HG03354 (cell line): ENCODE measurements at regions not wholly inside any gene's neighbourhood (a gene's known extent, or its start where the extent isn't known, plus 50 kb on each side); places are given as distances from the start of the nearest gene placed in this dataset.
"Not testable (repeated sequence)": the region's sequence is repeated elsewhere in the genome, so short reads cannot be mapped to it uniquely, and the experiment has no call there.

Experiments used
- ATAC-seq: cut with Tn5 transposase; IDR thresholded peaks from one replicate; pipeline ENCODE4 v1.9.1; 2021; ENCODE audit warnings: mild to moderate bottlenecking; ENCODE audit not compliant: unreplicated experiment, poor library complexity, severe bottlenecking

DNA sequence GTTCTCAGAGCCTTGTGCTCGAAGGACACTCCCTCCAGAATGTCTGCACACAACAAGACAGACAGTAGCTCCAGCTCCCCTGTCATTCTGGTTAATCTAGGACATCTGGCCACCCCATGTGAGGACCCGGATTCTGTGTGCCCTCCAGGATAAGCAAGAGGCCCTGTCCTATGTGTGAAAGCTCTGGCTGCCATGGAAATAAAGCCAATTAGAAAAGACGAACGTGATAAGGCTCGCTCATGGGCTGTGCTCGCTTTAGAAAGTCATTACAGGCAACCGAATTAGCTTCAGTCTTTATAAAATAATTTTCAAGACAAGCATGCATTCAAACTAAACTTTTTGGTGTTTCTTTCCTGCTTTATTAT lies 263.4 kb downstream of the INHBA start:
- ATAC-seq, result no peak

DNA sequence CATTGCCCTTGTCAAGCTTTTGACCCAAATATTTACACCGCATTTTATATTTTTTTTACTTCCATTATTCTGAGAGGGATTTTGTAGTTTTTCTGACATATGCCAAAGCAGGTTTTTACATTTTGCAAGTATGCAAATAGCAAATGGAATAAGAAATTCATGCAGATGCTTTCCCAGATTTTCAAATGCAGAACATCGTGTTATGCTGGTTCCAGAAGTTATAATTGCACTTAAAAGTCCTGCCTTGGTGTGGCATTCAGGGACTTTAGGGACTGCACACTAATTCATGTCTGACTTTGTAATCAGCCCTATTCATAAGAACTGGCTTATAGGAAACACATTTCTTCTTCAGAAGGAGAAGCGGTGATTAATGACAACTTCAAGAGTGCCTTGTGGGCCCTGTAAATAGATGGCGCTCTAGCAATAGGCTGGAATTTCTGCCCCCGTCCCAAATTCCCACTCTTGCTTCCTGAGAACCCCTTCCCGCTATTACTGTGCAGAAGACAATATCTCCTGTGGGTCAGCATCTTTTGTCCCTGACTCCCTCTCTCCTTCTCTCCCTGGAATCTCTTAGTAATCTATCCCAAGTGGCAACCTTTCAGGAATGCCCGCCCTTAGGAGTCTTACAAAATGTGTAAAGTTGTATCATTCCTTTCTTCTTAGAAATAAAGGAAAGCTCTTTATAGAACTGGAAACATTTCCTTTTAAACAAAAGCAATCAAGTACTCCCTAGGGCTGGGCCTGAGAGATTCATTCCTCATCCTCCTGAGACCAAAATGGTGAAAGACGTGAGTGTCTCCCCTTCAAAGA lies 264.0 kb downstream of the INHBA start:
- no peak for ATAC-seq

DNA sequence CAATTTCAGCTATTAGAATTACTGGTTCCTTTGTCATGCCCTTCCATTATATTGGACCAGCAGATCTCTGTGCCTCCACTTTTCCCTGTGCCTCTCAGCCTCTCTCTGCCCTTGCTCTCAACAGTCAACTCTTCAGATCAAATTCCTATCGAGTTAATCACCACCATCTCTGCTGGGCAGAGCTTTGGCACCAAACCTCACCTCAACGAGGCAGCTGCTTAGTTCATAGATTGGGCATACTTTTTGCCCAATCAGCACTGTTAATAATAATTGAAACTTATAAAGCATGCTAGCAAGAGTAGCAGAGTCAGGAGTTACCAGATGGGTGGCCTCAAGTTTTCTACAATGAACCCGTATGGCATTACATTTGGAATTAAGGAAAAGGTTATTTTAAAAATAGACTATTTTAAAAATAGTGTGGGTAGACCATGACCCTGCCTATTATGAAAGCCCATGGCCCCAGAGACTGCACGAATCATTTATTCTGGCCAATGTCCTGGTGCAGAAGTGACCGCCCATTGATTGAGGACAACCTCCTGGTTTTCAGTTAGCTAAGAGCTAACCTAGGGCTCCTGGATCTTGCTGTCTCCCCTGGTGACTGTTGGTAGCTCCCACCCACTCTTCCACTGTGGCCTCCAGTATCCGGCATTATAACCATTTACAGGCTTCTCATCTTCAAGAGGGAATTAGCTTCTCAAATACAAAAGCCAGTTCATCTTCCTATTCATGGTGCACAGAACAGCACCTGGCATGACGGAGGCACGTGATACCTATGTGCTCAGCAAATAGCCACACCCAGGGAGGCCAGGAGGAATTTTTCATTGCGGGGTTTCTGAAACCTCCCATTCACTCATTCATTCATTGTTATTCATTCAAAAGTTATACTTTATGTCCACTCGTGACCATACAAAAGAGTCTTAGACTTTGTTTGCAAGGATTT lies 265.4 kb downstream of the INHBA start:
- no peak for ATAC-seq

- no peak for ATAC-seq
Measured at GRCh38 chr7:41436139-41436538, 266.8 kb downstream of the INHBA start.

GRCh38 chr7:41435020-41435419 lies 267.9 kb downstream of the INHBA start:
- ATAC-seq, result not testable (repeated sequence)

DNA sequence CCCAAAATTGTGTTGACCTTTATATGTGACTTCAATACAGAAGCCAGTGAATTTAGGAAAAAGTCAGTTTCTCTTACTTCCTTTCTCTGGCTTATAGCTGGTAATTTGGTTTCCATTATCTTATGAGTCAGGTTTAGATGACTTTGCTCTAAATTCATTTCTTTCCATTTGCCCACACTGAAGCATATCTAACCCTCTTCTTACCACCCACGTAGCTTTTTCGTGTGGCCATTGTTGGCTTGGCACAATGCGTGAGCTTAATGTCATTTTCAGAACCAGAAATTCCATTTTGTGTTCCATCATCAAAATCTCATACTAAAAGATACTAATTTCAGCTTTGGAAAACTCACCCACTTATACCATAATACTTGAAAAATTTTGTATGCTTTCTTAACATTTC lies 271.2 kb downstream of the INHBA start:
- no peak for ATAC-seq

GRCh38 chr7:41428381-41428780 lies 274.5 kb downstream of the INHBA start:
- no peak for ATAC-seq

- ATAC-seq, result no peak
Measured at GRCh38 chr7:41425926-41426325, 277.0 kb downstream of the INHBA start.

GRCh38 chr7:41421056-41421455 lies 281.8 kb downstream of the INHBA start:
- no peak for ATAC-seq

GRCh38 chr7:41420421-41420820 lies 282.5 kb downstream of the INHBA start:
- no peak for ATAC-seq

DNA sequence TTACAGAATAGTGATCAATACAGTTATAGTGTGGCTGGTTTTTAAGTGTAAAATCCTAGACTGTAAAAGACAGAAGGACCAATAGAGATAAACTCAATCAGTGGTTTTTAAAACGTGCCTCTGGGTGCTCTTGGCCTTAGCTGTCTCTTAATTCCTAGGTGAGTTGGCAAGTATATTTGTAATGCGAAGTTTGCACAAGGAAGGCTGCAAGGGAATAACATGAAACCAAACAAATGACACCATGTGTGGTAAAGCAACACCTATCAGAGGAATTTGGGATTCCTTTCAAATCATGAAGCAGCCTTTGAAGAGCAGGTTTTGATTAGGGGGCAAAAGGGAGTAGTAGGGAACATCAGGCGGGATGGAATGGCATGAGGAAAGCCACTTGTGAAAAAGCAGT lies 284.6 kb downstream of the INHBA start:
- no peak for ATAC-seq

- ATAC-seq, result no peak
Measured at GRCh38 chr7:41416208-41416595, 286.7 kb downstream of the INHBA start.

GRCh38 chr7:41415471-41416207 lies 287.3 kb downstream of the INHBA start:
- ATAC-seq, result no peak

GRCh38 chr7:41415051-41415450 lies 287.8 kb downstream of the INHBA start:
- ATAC-seq, result no peak

- ATAC-seq, result no peak
Measured at GRCh38 chr7:41404375-41405074, 298.4 kb downstream of the INHBA start.

DNA sequence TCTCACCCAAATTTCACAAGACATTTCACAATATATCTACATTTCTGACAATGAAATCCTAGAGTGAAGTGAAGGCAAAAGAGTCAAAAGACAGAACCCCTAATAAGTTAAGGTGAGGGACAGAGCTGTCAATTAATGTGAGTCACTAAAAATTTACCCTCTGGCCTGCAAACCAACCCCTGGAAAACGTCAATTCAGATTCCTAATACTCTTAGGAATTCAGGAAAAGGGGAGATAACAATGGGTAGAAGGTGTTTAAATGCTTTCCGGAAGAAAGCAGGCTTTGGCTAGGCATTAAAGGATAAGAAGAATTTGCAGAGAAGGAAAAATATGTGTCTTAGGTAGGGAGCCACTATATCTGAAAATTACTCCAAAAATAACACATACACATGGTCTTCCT lies 299.6 kb downstream of the INHBA start:
- no peak for ATAC-seq

DNA sequence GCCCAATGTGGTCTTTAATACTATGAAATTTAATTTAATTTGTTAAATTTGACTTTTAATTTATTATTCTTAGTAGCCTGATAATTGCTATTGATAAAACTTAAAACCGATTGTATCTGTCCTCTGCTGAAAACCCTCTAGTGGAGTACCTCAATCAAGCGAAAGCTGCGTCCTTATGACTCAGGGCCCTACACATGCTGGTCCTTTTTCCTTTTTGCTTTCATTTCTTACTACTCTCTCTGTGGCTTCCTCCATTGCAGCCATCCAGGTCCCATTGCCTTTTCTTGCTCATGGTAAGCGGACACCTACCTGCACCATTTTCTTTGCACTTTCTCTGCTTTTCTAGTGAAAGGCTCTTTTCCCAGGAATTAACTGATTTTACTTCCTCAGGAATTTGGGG lies 301.1 kb downstream of the INHBA start:
- no peak for ATAC-seq

- no peak for ATAC-seq
Measured at GRCh38 chr7:41399171-41399570, 303.7 kb downstream of the INHBA start.

DNA sequence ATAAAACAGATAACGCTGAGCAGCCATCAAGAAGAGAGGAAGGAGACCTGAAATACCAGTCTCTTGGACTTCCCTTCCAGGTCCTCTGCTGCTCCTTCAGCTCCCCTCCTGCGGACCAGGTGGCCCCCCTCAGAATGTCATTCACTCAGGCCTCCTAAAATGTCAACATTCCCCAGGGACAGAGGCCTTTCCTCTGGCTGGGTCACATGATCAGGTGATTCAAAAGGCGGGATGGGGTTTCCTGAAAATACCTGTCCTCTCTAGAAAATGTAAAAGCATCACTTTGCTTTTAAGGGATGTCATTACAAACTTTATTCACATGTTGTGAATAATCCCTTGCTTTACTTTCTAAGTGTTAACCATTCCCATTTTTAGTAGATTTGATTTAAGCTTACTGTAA lies 311.1 kb downstream of the INHBA start:
- no peak for ATAC-seq

- ATAC-seq, result not testable (repeated sequence)
Measured at GRCh38 chr7:41388933-41389332, 314.0 kb downstream of the INHBA start.
